ENCODE measurements at regions not wholly inside any gene's neighbourhood (a gene's known extent, or its start where the extent isn't known, plus 50 kb on each side); places are given as distances from the start of the nearest gene placed in this dataset.
A peak's percentile ranks its signal among the peaks of the same experiment; 100 is the strongest.

GRCh38 chr3:168859143-168859542 is 763.4 kb upstream of the GOLIM4 start:
- CTCF ChIA-PET (ENCODE audit: low intra/inter-chr PET ratio, low total read pairs) = no interaction called here
- BruUV-seq (replicated peaks) = no TSS peak
- POLR2A ChIA-PET = interaction anchor here (3.0 kb wide), 1 partner anchor 12 kb away, joined by 15 read pairs; no protein-coding TSS in a partner anchor
- DNase-seq (ENCODE audit: low spot score) (peak; percentile 91), FAIRE-seq (peak; percentile 64), ATAC-seq (peak; percentile 97)
- H2AFZ ChIP-seq (ENCODE audit: low read length) = peak overlapping the region; percentile 20
- peak overlapping the region; percentile 43 for H3K4me2 ChIP-seq (ENCODE audit: low read depth, low read length)
- H3K9ac ChIP-seq (ENCODE audit: insufficient read depth, low read depth, low read length) = peak overlapping the region; percentile 63
- in situ Hi-C loops (cut with HindIII; ENCODE audit: extremely low pct_ligation_motif_present, low pct_unique_long_range_greater_than_20kb) (no loop called here), intact Hi-C loops (cut with micrococcal nuclease; ENCODE audit: unreplicated experiment) (loop anchor here (1.0 to 5.0 kb wide), 2 partner anchors 9 to 803 kb away; partner anchors contain the start of gene MECOM)
- no peaks in the 10 kb centered on the region for H3K27me3 ChIP-seq (ENCODE audit: control insufficient read depth in 1 of 2, insufficient read depth in 2 of 2, low read length in 2 of 2)
- H4K20me1 ChIP-seq (ENCODE audit: insufficient read depth, low read length) = no peaks in the 10 kb centered on the region
- peak overlapping the region; percentile 90 for H3K27ac ChIP-seq (ENCODE audit: extremely low read length, insufficient read depth, low read length)
- peaks cover 69% of the 10 kb centered on the region for H3K4me1 ChIP-seq (ENCODE audit: insufficient read depth, low read length)
- WGBS (ENCODE audit: low lambda C conversion rate) = 12% methylated on average over 4 of the region's 4 CpGs
- peaks cover 16% of the 10 kb centered on the region for H3K9me3 ChIP-seq (ENCODE audit: low read length)
- H3K79me2 ChIP-seq (ENCODE audit: insufficient read depth, low read length) = no peaks in the 10 kb centered on the region
- no peak overlapping the region for H3K4me3 ChIP-seq (replicated peaks in 1 of 3; ENCODE audit: insufficient read depth in 1 of 3, low read depth in 2 of 3, low read length in 3 of 3)
- H3K36me3 ChIP-seq (replicated peaks in 1 of 2; ENCODE audit: control insufficient read depth in 1 of 2, insufficient read depth in 2 of 2, low read length in 2 of 2) = no peaks in the 10 kb centered on the region
- no peak for TF ChIP-seq TEAD3 (CRISPR knock-in tag; optimal IDR thresholded peaks at IDR 0.05; ENCODE audit: borderline replicate concordance)
- TF ChIP-seq TAF1 (CRISPR knock-in tag; IDR thresholded peaks at IDR 0.05) = no peak
- no peak for TF ChIP-seq RBM39 (IDR thresholded peaks at IDR 0.05; ENCODE audit: low read depth, low read length, poor library complexity, severe bottlenecking)
- TF ChIP-seq ARID4A (CRISPR knock-in tag; IDR thresholded peaks at IDR 0.05; ENCODE audit: borderline replicate concordance) = no peak
- TF ChIP-seq, protein P1, sequence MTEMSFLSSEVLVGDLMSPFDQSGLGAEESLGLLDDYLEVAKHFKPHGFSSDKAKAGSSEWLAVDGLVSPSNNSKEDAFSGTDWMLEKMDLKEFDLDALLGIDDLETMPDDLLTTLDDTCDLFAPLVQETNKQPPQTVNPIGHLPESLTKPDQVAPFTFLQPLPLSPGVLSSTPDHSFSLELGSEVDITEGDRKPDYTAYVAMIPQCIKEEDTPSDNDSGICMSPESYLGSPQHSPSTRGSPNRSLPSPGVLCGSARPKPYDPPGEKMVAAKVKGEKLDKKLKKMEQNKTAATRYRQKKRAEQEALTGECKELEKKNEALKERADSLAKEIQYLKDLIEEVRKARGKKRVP (CRISPR knock-in tag; IDR thresholded peaks at IDR 0.05) = 0 out of 4 replicates have a peak, but pooled peaks of 1 of the 2 experiments have one; percentile 49
- peak; percentile 61; the same call in 1 of the 2 replicates for TF ChIP-seq PPARG (CRISPR knock-in tag; conservative IDR thresholded peaks at IDR 0.05)
- TF ChIP-seq ZNF574 (CRISPR knock-in tag; IDR thresholded peaks at IDR 0.05) = no peak
- TF ChIP-seq, protein P2, sequence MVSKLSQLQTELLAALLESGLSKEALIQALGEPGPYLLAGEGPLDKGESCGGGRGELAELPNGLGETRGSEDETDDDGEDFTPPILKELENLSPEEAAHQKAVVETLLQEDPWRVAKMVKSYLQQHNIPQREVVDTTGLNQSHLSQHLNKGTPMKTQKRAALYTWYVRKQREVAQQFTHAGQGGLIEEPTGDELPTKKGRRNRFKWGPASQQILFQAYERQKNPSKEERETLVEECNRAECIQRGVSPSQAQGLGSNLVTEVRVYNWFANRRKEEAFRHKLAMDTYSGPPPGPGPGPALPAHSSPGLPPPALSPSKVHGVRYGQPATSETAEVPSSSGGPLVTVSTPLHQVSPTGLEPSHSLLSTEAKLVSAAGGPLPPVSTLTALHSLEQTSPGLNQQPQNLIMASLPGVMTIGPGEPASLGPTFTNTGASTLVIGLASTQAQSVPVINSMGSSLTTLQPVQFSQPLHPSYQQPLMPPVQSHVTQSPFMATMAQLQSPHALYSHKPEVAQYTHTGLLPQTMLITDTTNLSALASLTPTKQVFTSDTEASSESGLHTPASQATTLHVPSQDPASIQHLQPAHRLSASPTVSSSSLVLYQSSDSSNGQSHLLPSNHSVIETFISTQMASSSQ (IDR thresholded peaks at IDR 0.05; ENCODE audit: low read depth) = peak; percentile 92
- TF ChIP-seq, protein P2 (CRISPR knock-in tag; IDR thresholded peaks at IDR 0.05; ENCODE audit: borderline replicate concordance) = peak; percentile 97
- TF ChIP-seq ZNF75D (CRISPR knock-in tag; IDR thresholded peaks at IDR 0.05; ENCODE audit: borderline replicate concordance) = no peak
- TF ChIP-seq ZEB1 (IDR thresholded peaks at IDR 0.05; ENCODE audit: insufficient replicate concordance, low read depth) = no peak
- peak; percentile 76 for TF ChIP-seq MED8 (CRISPR knock-in tag; IDR thresholded peaks at IDR 0.05; ENCODE audit: insufficient replicate concordance)
